Activated CD4-positive, alpha-beta T cell treated with anti-CD3 and anti-CD28 coated beads, Interleukin-2, Interleukin-6, amounts not matched to agents 100 ng/mL and 50 ng/mL, durations not matched to agents 16 hours and 8 hours (primary cell): ENCODE measurements at regions not wholly inside any gene's neighbourhood (a gene's known extent, or its start where the extent isn't known, plus 50 kb on each side); places are given as distances from the start of the nearest gene placed in this dataset.
"Not testable (repeated sequence)": the region's sequence is repeated elsewhere in the genome, so short reads cannot be mapped to it uniquely, and the experiment has no call there.

Source experiments
- DNase-seq: peaks from one replicate; pipeline ENCODE4 v3.0.0-alpha.2; 2020

DNA sequence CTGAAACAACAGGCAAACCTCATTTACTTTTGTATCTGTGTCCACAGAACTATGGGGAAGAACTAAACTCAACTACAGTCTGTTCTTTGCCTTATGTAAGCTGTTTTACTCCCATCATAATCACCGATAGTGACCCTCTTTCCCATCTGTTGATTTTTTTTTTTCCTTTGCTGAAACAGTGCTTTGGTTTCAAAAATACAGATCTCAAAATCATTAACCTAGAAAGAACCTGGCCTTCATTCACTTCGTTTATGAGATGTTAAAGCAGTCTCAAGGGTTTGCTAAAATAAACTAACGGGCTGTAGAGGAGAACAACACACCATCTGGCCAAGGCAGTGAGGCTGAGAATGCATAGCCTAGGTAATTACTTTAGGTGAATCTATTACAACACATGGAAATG is 706.6 kb upstream of the ZNF608 start:
- DNase-seq = no peak

DNA sequence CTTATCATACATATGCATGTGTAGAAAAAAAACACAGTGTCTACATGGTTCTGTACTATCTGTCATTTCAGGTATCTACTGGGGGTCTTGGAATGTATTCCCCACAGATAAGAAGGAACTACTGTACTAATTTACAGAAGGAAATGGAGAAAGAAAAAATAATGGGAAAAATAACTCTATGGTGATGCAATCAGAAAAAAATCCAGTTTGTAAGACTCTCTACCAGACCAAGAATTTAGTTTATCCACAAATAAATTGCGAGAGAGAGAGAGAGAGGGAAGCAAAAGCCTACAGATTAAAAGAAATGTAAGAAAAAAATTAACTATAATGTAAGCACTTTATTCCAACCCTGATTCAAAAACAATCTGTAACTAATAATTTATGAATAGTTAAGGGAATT is 708.6 kb upstream of the ZNF608 start:
- no peak for DNase-seq

DNA sequence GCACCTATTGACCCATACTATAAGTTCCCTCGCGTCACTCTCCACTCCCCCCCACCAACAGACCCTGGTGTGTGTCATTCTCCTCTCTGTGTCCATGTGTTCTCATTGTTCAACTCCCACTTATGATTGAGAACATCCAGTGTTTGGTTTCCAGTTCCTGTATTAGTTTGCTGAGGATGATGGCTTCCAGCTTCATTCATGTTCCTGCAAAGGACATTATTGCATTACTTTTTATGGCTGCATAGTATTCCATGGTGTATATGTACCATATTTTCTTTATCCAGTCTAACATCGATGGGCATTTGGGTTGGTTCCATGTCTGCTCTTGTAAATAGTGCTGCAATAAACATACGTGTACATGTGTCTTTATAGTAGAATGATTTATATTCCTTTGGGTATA is 709.6 kb upstream of the ZNF608 start:
- not testable (repeated sequence) for DNase-seq

GRCh38 chr5:125457617-125458016 is 711.2 kb upstream of the ZNF608 start:
- DNase-seq = no peak

DNA sequence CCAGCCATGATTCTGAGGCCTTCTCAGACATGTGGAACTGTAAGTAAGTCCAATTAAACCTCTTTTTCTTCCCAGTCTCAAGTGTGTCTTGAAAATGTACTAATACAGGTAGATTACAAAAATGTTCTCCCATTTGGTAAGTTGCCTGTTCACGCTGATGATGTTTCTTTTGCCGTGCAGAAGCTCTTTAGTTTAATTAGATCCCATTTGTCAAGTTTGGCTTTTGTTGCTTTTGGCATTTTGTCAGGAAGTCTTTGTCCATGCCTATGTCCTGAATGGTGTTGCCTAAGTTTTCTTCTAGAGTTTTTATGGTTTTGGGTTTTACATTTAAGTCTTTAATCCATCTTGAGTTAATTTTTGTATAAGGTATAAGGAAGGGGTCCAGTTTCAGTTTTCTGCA is 712.5 kb upstream of the ZNF608 start:
- not testable (repeated sequence) for DNase-seq

GRCh38 chr5:125461641-125462072 is 715.2 kb upstream of the ZNF608 start:
- no peak for DNase-seq

- no peak for DNase-seq
These were observed 717.1 kb upstream of the ZNF608 start for GRCh38 chr5:125463466-125464092.

DNA sequence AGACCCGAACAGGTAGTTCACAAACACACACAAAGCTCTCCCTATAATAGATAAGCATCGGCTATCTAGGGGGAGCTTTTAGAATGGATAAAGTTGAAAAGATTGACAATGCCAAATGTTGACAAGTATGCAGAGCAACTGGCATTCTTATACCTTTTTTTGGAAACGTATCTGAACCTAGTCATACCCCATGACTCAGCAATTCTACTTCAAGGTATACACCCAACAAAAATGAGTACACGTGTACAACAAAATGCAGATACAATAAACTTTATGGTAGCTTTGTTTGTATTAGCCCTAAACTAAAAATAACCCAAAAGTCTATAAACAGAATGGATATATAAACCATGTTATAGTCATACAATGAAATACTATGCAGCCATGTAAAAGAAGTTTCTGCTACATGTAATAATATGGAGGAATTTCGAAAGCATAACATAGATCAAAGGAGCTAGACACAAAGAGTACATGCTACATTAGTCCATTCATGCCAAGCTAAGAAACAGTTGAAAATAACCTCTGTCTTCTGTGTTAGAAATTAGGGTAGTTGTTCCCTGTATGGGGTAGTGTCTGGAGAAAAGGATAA is 718.5 kb upstream of the ZNF608 start:
- DNase-seq = no peak

DNA sequence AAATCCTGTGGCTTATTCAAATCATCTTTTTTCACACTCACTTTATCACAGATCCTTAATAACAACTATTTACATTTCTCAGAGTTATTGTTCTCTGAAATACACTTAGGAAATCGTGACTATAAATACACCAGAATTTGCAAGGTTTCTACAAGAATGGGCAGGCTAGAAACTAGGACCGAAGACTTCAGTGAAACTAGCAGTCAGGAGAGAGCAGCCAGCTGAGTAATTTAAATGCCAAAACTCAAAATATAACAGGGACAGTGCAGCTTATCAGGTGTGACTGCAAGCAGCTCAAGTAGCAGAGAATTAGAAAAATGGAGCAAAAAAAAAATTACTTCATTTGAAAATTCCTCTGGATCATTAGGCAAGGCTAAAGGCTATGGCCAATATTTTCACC is 719.3 kb upstream of the ZNF608 start:
- no peak for DNase-seq

GRCh38 chr5:125467222-125467621 is 720.8 kb upstream of the ZNF608 start:
- DNase-seq = no peak

DNA sequence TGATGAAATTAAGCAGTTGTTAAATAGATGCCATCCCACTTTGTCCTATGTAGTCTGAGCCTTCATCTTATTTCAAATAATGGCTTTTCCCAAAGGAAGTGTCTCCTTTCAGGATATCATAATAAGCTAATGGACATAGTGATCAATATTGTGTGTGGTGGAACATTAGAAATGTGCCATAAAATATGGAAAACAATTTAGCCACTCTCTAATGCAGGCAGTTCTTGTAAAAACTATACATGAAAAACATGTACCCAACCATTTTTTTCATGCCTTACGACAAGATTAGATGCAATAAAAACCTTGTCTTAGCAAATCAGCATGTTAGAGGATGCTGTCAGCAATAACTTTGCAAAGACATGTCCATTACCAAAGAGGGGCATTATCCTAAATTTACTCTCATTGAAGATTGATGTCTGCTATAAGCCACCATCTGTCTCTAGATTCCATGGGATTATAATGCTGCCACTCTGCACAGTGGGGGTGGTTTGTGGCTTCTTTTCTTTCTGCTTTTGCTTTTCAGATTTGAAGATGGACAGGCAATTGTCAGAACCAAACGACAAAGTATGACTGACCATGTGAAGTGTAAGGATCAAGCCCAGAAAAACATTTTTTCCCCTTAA is 724.0 kb upstream of the ZNF608 start:
- DNase-seq = no peak

DNA sequence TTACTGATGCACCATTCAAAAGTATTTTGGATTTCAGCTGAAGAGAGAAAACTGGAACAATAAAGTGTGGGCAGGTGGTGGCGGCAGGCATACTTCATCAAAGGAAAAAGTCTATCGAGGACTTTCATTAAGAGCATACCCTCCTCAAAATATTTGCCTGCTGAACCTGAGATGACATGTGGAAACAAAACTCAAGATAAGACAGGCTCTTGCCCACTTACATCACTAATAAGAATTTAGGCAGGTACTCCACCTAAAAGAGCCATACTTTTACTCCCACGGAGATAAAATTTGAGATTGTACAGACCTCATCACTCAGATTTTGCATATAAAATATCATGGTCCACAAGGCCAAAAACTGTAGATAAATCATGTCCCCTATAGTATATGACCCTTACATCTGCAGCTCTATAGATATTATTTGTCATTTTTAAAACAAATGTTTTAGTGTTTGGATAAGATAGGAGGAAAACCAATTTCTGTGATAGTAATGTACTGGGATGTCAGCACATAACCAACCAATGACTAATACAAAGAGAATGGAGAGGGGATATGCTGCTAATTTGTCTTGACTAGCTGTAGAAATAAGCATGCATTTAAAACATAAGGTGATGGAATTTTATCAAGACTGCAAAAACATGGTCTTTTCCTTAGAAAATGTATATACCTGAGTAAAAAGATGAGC is 730.6 kb upstream of the ZNF608 start:
- DNase-seq = no peak

- no peak for DNase-seq
These were observed 731.1 kb upstream of the ZNF608 start for GRCh38 chr5:125477586-125477975.

DNA sequence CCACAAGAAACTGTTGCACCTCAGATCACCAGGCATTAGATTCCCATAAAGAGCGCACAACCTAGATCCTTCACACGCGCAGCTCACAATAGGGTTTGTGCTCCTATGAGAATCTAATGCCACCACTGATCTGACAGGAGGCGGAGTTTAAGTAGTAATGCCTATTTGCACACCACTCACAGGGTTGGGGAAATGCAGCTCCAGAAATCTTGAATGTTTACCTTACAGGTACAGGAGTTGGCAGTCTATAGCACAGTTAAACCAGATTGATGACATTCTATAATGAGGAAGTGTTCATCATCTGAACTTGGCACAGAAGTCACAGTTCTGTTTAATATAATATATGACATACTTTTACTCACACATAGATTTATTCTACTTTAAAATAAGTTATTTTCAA is 732.2 kb upstream of the ZNF608 start:
- DNase-seq = no peak

GRCh38 chr5:125480911-125481310 is 734.5 kb upstream of the ZNF608 start:
- DNase-seq = no peak

DNA sequence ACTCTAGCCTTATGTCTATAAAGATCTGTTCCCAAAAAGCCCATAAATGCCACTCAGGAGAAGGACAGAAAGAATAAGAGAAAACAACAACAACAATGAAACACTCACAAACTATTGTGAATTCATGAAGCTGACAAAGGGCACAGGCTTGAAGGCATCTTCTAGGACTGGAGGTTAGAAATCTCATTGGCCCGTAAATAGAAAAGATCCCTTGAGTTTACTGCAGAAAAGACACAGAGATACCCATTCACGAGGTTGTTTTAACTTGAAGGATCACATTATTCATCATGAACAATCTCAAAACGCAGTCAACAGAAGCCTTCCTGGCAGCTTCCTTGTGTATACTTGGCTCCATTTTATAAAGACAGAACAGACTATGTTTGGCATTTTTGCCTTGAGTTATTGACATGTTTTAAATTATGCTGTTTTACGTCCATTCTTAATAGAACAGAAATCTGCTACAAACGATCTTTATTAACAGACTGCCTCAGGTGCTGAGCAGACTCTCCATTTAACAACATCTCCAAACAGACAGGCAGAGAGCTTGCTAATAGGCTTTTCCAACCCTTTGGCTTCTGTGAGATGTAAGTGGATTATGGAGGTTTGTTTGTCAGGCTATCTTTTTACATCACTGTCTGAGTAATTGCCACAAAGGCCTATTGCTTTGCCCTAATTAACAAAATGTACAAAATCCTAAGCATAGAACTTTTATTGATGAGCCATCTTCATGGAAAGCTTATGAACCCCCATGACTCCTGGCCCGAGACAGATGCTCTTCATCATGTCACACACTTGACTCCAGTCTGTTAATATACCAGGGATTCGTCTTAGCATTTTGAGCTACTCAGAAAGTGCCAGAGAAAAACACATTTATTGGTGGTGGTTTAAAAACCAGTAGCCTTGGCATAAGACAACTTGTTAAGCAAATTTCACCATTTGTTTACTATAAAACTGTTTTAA is 735.3 kb upstream of the ZNF608 start:
- DNase-seq = no peak

DNA sequence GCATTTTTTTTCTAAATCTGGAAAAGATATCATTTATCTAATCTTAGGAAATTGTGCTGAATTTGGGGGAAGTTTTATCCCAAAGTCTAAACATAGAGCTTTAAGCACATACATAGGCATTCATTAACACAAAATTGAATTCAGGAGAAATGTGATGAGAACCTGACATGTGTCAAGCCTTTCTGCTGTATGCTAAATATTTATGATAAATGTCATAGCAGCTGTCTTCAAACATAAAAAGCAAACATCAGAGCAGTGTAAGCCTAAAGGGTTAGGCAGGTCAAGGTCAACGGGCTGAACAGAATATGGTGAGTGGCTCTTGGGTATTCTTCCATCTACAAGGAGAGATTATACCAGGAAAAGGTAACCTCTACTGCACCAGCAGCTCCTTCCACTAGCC is 737.2 kb upstream of the ZNF608 start:
- no peak for DNase-seq

- no peak for DNase-seq
These were observed 737.9 kb upstream of the ZNF608 start for GRCh38 chr5:125484272-125484741.

DNA sequence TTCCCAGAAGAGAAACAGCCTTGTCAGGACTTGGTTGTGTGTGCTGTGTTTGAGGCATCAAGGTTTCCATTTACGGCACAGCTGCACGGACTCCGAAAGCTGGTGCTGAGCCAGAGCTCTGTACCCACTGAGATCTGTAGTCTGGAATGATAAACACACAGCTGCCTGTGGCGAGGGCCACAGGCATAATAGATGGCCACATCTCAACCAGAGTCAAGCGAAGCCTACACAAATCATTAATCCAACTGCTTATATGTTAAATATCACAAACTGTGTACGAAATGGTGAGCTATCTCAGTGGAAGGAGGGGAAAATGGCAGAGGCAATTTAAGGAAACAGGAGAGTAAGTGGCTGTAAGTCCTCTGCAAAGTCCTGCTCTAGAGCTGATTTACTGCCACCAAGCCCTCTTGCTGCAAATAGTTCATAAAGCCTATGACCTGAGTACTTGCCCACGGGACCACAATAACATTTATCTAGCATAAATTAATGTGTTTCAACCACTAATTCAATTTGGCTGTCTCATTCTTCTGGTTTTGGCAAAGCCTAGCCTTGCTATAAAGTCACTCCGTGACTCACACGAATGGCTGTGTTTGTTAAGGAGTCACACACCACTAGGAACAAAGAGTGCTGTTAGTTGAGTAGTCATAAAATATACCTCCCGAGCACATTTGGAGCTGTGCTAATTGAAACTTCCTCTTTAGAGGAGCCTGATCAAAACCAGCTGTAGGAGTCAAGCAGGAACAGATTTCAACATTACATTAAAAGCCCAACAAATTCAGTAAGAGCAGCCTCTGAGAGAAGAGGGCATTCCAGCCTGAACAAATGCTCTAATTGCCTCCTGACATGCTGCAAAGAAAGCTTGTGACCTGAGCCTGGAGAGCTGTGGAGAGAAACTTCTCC is 738.6 kb upstream of the ZNF608 start:
- DNase-seq = no peak

GRCh38 chr5:125485771-125486170 is 739.3 kb upstream of the ZNF608 start:
- no peak for DNase-seq

- DNase-seq = no peak
These were observed 740.2 kb upstream of the ZNF608 start for GRCh38 chr5:125486634-125487033.

DNA sequence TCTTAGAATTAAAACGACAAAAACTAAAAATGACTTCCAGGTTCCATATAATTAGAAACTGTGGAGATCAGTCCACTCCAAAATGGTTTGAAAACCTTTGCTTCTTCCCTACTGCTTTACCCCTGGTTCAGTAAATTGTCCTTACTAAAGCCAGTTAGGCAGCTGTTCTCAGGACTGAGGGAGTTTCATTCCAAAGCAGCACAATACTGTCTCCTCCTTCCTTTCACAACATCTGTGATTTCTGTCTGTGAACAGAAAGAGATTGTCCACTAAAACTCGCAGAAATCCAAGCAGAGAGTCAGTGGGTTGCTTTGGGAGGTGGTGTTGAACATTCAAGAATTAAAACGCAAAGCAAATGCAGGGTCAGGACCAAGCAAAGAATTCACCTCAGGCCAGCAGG is 740.8 kb upstream of the ZNF608 start:
- no peak for DNase-seq
